Caco-2 (cell line): ENCODE measurements at regions not wholly inside any gene's neighbourhood (a gene's known extent, or its start where the extent isn't known, plus 50 kb on each side); places are given as distances from the start of the nearest gene placed in this dataset.

Source experiments
- BruUV-seq: library from RNA; stranded (reverse); fragments of 400-500 nt; replicated peaks from 2 replicates; lab custom pipeline; 2021; lab: Mats Ljungman, UMichigan
- CTCF ChIA-PET: fragments of 300-600 bp; sonication (Branson Sonifier 250); formaldehyde crosslinking; loops from one replicate; lab custom pipeline; 2022; ENCODE audit warnings: antibody characterized with exemption; lab: Charles Lee
- POLR2A ChIA-PET: fragments of 300-600 bp; sonication (Branson Sonifier 250); formaldehyde crosslinking; loops from one replicate; lab custom pipeline; 2022; ENCODE audit warnings: antibody characterized with exemption; lab: Charles Lee
- DNase-seq, 2 experiments: peaks; one replicate each; pipeline versions ENCODE4 v3.0.0 to v3.0.0-alpha.2; 2020 to 2022
- H3K27me3 ChIP-seq: replicated peaks from 2 replicates; pipeline ENCODE4 v1.6.0; 2011; ENCODE audit warnings: low read length; ENCODE audit not compliant: control insufficient read depth, insufficient read depth
- H3K36me3 ChIP-seq: 2 replicates; pipeline ENCODE4 v1.5.1; 2011; ENCODE audit warnings: low read length; ENCODE audit not compliant: control insufficient read depth, insufficient read depth
- H3K4me1 ChIP-seq: fragments of 250-450 bp; sonication (Bioruptor Pico); 2 replicates; pipeline ENCODE4 v1.5.1; 2020; ENCODE audit warnings: mild to moderate bottlenecking
- H3K4me3 ChIP-seq: 2 replicates; pipeline ENCODE4 v1.5.1; 2011; ENCODE audit warnings: low read depth, mild to moderate bottlenecking, control low read depth, low read length
- H3K9me3 ChIP-seq: fragments of 250-450 bp; sonication (Bioruptor Pico); 2 replicates; pipeline ENCODE4 v1.5.1; 2020; ENCODE audit warnings: mild to moderate bottlenecking, moderate library complexity
- H3K27ac Mint-ChIP-seq: one replicate; pipeline ENCODE4 v1.8.0; 2022; ENCODE audit warnings: mixed read lengths; ENCODE audit not compliant: unreplicated experiment
- H3K27me3 Mint-ChIP-seq: one replicate; pipeline ENCODE4 v1.8.0; 2022; ENCODE audit warnings: mixed read lengths; ENCODE audit not compliant: insufficient read depth, unreplicated experiment
- H3K36me3 Mint-ChIP-seq: one replicate; pipeline ENCODE4 v1.8.0; 2022; ENCODE audit warnings: mild to moderate bottlenecking, mixed read lengths; ENCODE audit not compliant: insufficient read depth, unreplicated experiment
- H3K4me1 Mint-ChIP-seq: one replicate; pipeline ENCODE4 v1.8.0; 2022; ENCODE audit warnings: low read depth, mixed read lengths; ENCODE audit not compliant: unreplicated experiment
- H3K4me3 Mint-ChIP-seq: one replicate; pipeline ENCODE4 v1.8.0; 2022; ENCODE audit warnings: mild to moderate bottlenecking, moderate library complexity, mixed read lengths; ENCODE audit not compliant: unreplicated experiment
- H3K9me3 Mint-ChIP-seq: one replicate; pipeline ENCODE4 v1.8.0; 2022; ENCODE audit warnings: mixed read lengths; ENCODE audit not compliant: unreplicated experiment
- CTCF ChIP-seq, 2 experiments: fragments of 200-600 bp in 1 of 2; IDR thresholded peaks; 1 replicate in 1 of 2; 2 replicates in 1 of 2; pipeline versions ENCODE4 v1.5.1 to v1.8.0; 2011 to 2022; ENCODE audit warnings: antibody characterized with exemption in 1 of 2, control low read depth in 1 of 2, inconsistent platforms in 1 of 2, low read depth in 1 of 2, low read length in 1 of 2, mild to moderate bottlenecking in 1 of 2, moderate library complexity in 1 of 2; ENCODE audit not compliant: insufficient read depth in 1 of 2, severe bottlenecking in 1 of 2, unreplicated experiment in 1 of 2
- intact Hi-C: fragments of 100-400 bp; cut with micrococcal nuclease; formaldehyde crosslinking; loops from one replicate; pipeline ENCODE4 v1.10.0; 2022; ENCODE audit not compliant: unreplicated experiment

GRCh38 chr6:170113141-170113540 lies 177.7 kb downstream of the DLL1 start:
- ChIA-PET POLR2A (no interaction called here), CTCF (no interaction called here)
- H3K4me1 ChIP-seq, result no peaks in the 10 kb centered on the region
- Mint-ChIP-seq H3K9me3 (no peaks in the 10 kb centered on the region), H3K27me3 (no peaks in the 10 kb centered on the region), H3K36me3 (no peaks in the 10 kb centered on the region), H3K27ac (no peak overlapping the region), H3K4me3 (no peak overlapping the region), H3K4me1 (no peaks in the 10 kb centered on the region)
- TF ChIP-seq CTCF (IDR thresholded peaks at IDR 0.05; ENCODE audit: insufficient read depth in 1 of 2, low read depth in 1 of 2, low read length in 1 of 2, severe bottlenecking in 1 of 2, unreplicated experiment in 1 of 2), result no peak
- no peaks in the 10 kb centered on the region for H3K9me3 ChIP-seq
- BruUV-seq, result no TSS peak
- H3K36me3 ChIP-seq, result no peaks in the 10 kb centered on the region
- intact Hi-C loops, result no loop called here
- DNase-seq, result no peak
- no peak overlapping the region for H3K4me3 ChIP-seq
- H3K27me3 ChIP-seq, result no peaks in the 10 kb centered on the region

GRCh38 chr6:170112583-170112860 lies 178.4 kb downstream of the DLL1 start:
- POLR2A ChIA-PET, result no interaction called here
- H3K36me3 Mint-ChIP-seq, result no peaks in the 10 kb centered on the region
- no peaks in the 10 kb centered on the region for H3K9me3 Mint-ChIP-seq
- no peaks in the 10 kb centered on the region for H3K4me1 Mint-ChIP-seq
- H3K4me3 ChIP-seq, result no peak overlapping the region
- no peak for DNase-seq
- intact Hi-C loops, result no loop called here
- no peaks in the 10 kb centered on the region for H3K9me3 ChIP-seq
- H3K4me1 ChIP-seq, result no peaks in the 10 kb centered on the region
- TF ChIP-seq CTCF (IDR thresholded peaks at IDR 0.05; ENCODE audit: insufficient read depth in 1 of 2, low read depth in 1 of 2, low read length in 1 of 2, severe bottlenecking in 1 of 2, unreplicated experiment in 1 of 2), result no peak
- no peaks in the 10 kb centered on the region for H3K27me3 ChIP-seq
- no TSS peak for BruUV-seq
- no peak overlapping the region for H3K27ac Mint-ChIP-seq
- no peak overlapping the region for H3K4me3 Mint-ChIP-seq
- no peaks in the 10 kb centered on the region for H3K27me3 Mint-ChIP-seq
- CTCF ChIA-PET, result no interaction called here
- H3K36me3 ChIP-seq, result no peaks in the 10 kb centered on the region

GRCh38 chr6:170111816-170112582 lies 178.9 kb downstream of the DLL1 start:
- Mint-ChIP-seq H3K27me3 (no peaks in the 10 kb centered on the region), H3K27ac (no peak overlapping the region), H3K4me1 (no peaks in the 10 kb centered on the region), H3K36me3 (no peaks in the 10 kb centered on the region), H3K4me3 (no peak overlapping the region), H3K9me3 (no peaks in the 10 kb centered on the region)
- no peak for TF ChIP-seq CTCF (IDR thresholded peaks at IDR 0.05; ENCODE audit: insufficient read depth in 1 of 2, low read depth in 1 of 2, low read length in 1 of 2, severe bottlenecking in 1 of 2, unreplicated experiment in 1 of 2)
- H3K4me1 ChIP-seq, result no peaks in the 10 kb centered on the region
- H3K27me3 ChIP-seq, result no peaks in the 10 kb centered on the region
- no peaks in the 10 kb centered on the region for H3K9me3 ChIP-seq
- POLR2A ChIA-PET, result no interaction called here
- H3K4me3 ChIP-seq, result no peak overlapping the region
- DNase-seq, result peak in 1 of 2 experiments; percentile 19
- CTCF ChIA-PET, result no interaction called here
- BruUV-seq, result no TSS peak
- intact Hi-C loops, result no loop called here
- H3K36me3 ChIP-seq, result no peaks in the 10 kb centered on the region
